GM23248 (cell line): ENCODE measurements at regions not wholly inside any gene's neighbourhood (a gene's known extent, or its start where the extent isn't known, plus 50 kb on each side); places are given as distances from the start of the nearest gene placed in this dataset.

Experiments
- EZH2 ChIP-seq: fragments of 200-600 bp; sonication (generic); IDR thresholded peaks from 2 replicates; pipeline ENCODE4 v1.6.1; 2018; ENCODE audit warnings: antibody characterized with exemption, mild to moderate bottlenecking; ENCODE audit not compliant: insufficient read depth, poor library complexity, severe bottlenecking
- EZH2phosphoT487 ChIP-seq: fragments of 200-600 bp; sonication (generic); IDR thresholded peaks from 2 replicates; pipeline ENCODE4 v1.6.1; 2018; ENCODE audit warnings: antibody characterized with exemption, moderate library complexity, mild to moderate bottlenecking, low read depth; ENCODE audit not compliant: insufficient read depth

DNA sequence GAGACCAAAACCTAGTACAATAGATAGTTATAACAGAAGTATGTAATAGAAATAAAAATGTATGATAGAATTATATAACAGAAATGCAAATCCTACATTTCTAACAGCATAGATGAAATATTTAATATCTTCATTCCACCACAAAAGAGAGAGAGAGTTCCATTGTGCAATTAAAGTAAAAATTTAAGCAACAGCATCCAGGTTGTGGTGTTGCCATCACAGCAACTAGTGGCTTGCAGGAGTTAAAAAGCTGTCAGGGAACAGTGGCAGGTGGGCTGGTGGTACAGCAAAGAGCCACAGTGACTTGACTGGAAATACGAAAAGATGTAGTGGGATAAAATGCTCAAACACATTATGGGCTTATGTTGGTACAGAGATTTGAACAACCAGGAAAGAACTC lies 57.1 kb upstream of the MDM1 start:
- TF ChIP-seq EZH2 = no peak
- TF ChIP-seq EZH2phosphoT487 = no peak
